ENCODE measurements at regions not wholly inside any gene's neighbourhood (a gene's known extent, or its start where the extent isn't known, plus 50 kb on each side); places are given as distances from the start of the nearest gene placed in this dataset.
"Not testable (repeated sequence)": the region's sequence is repeated elsewhere in the genome, so short reads cannot be mapped to it uniquely, and the experiment has no call there.

GRCh38 chr4:153873741-153874140, 84.9 kb upstream of the SFRP2 start (continued):
- no peak for TF ChIP-seq RNF2 (IDR thresholded peaks at IDR 0.05; ENCODE audit: borderline replicate concordance, low read depth, low read length, missing control alignments, poor library complexity, severe bottlenecking)
- TF ChIP-seq, protein P1, sequence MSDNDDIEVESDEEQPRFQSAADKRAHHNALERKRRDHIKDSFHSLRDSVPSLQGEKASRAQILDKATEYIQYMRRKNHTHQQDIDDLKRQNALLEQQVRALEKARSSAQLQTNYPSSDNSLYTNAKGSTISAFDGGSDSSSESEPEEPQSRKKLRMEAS (IDR thresholded peaks at IDR 0.05) = no peak
- TF ChIP-seq FOSL1 (IDR thresholded peaks at IDR 0.05; ENCODE audit: insufficient read depth, low read depth, low read length) = no peak
- TF ChIP-seq HDAC2 (IDR thresholded peaks at IDR 0.05; ENCODE audit: borderline replicate concordance in 1 of 2, low read depth in 2 of 2, low read length in 2 of 2) = no peak

GRCh38 chr4:153866766-153867165, 77.9 kb upstream of the SFRP2 start:
- H2BK15ac ChIP-seq (ENCODE audit: low read length); H4K5ac ChIP-seq (ENCODE audit: insufficient read length, low read depth, low read length); H3K4me1 ChIP-seq (replicated peaks in 1 of 4; ENCODE audit: control insufficient read depth in 3 of 4, insufficient read depth in 4 of 4, low read length in 3 of 4); CTCF ChIA-PET (ENCODE audit: partially characterized antibody); H3K9ac ChIP-seq (replicated peaks in 1 of 4; ENCODE audit: extremely low read depth in 1 of 4, low read depth in 3 of 4, low read length in 3 of 4); H3K23ac ChIP-seq (ENCODE audit: insufficient read length); H2AK5ac ChIP-seq (ENCODE audit: low read depth, low read length); H3K27me3 ChIP-seq (replicated peaks in 1 of 4; ENCODE audit: control insufficient read depth in 3 of 4, extremely low read depth in 1 of 4, insufficient read depth in 3 of 4, low read length in 3 of 4); H3K56ac ChIP-seq (replicated peaks; ENCODE audit: insufficient read length, low read depth, low read length); H2BK12ac ChIP-seq (ENCODE audit: low read depth, low read length); H3K27ac ChIP-seq (ENCODE audit: low read depth, low read length); H3K36me3 ChIP-seq (ENCODE audit: control insufficient read depth in 2 of 4, insufficient read depth in 4 of 4, low read length in 3 of 4); POLR2A ChIA-PET (ENCODE audit: partially characterized antibody); H3K14ac ChIP-seq (ENCODE audit: insufficient read length); H3K79me1 ChIP-seq (ENCODE audit: low read depth, low read length); H4K91ac ChIP-seq (replicated peaks; ENCODE audit: insufficient read length, low read length); FAIRE-seq; DNase-seq (ENCODE audit: low read depth in 1 of 2, low spot score in 2 of 2); H3K23me2 ChIP-seq (ENCODE audit: low read depth, low read length); H2AFZ ChIP-seq (ENCODE audit: low read length); H4K20me1 ChIP-seq (replicated peaks in 1 of 2; ENCODE audit: control insufficient read depth in 1 of 2, insufficient read depth in 2 of 2, low read length in 2 of 2); H2BK5ac ChIP-seq (ENCODE audit: low read depth, low read length); H3K18ac ChIP-seq (ENCODE audit: extremely low read depth, low read length); H3K4me2 ChIP-seq (ENCODE audit: insufficient read depth in 1 of 2, low read depth in 2 of 2, low read length in 2 of 2); H3K4ac ChIP-seq (replicated peaks; ENCODE audit: insufficient read length, low read depth, low read length); H2BK20ac ChIP-seq (ENCODE audit: low read length); H2BK120ac ChIP-seq (replicated peaks; ENCODE audit: low read depth, low read length); H3K79me2 ChIP-seq (ENCODE audit: control insufficient read depth in 1 of 2, insufficient read depth in 2 of 2, low read length in 2 of 2); H3K4me3 ChIP-seq (ENCODE audit: extremely low read depth in 1 of 4, insufficient read depth in 2 of 4, low read depth in 3 of 4, low read length in 4 of 4); H4K8ac ChIP-seq (ENCODE audit: extremely low read depth, insufficient read depth, low read length): not testable (repeated sequence)
- WGBS, 2 experiments (ENCODE audit: extremely low coverage in 1 of 2, insufficient coverage in 1 of 2, insufficient read length in 1 of 2, insufficient replicate concordance in 2 of 2, low coverage in 1 of 2, low lambda C conversion rate in 2 of 2, missing lambda C conversion rate in 1 of 2) = 100% methylated on average over 1 of the region's 1 CpG; no CpG with 5 or more reads in 1 of the 2 experiments
- peaks cover 30 to 38% of the 10 kb centered on the region in 2 experiments for H3K9me3 ChIP-seq (ENCODE audit: insufficient read depth in 2 of 2, low read depth in 1 of 2, low read length in 1 of 2)

Data from H1 (cell line).